ENCODE measurements at regions not wholly inside any gene's neighbourhood (a gene's known extent, or its start where the extent isn't known, plus 50 kb on each side); places are given as distances from the start of the nearest gene placed in this dataset.

DNA sequence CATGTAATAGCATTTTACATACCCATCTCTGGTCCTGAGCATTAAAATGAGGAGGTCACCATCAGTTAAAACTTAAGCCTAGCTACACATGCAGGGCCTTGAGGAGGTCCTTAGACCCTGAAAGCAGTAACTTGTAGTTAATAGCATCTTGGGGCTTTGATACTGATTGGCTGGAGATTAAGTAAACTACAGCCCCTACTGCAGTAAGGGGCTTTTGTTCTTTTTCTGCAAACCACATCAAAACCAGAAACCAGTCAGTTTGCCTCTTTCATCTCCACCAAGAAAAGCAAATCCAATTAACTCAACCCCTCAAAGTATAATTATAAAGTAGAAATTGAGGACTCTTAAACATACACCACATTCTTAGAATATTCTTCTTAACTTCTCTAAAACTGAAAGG, 622.7 kb downstream of the ZPLD1 start:
- H3K14ac ChIP-seq (ENCODE audit: low read length): no peak overlapping the region
- H2AFZ ChIP-seq (ENCODE audit: low read length): no peak overlapping the region
- no peak overlapping the region for H3K9ac ChIP-seq (ENCODE audit: low read depth, low read length, poor library complexity)
- H3K4ac ChIP-seq (ENCODE audit: low read length): no peak overlapping the region
- H3K27ac ChIP-seq (replicated peaks; ENCODE audit: low read length): no peak overlapping the region
- no peak overlapping the region for H2BK5ac ChIP-seq (ENCODE audit: low read length)
- H4K8ac ChIP-seq (ENCODE audit: low read depth, low read length): no peak overlapping the region
- no peaks in the 10 kb centered on the region for H3K79me1 ChIP-seq (ENCODE audit: low read depth, low read length)
- no peaks in the 10 kb centered on the region for H3K9me3 ChIP-seq (replicated peaks in 1 of 2; ENCODE audit: control insufficient read depth in 2 of 2, insufficient read depth in 1 of 2, low read depth in 1 of 2, low read length in 2 of 2)
- no peak overlapping the region for H2BK15ac ChIP-seq (ENCODE audit: low read length)
- H2BK12ac ChIP-seq (ENCODE audit: low read length): no peak overlapping the region
- H3K18ac ChIP-seq (ENCODE audit: low read length): no peak overlapping the region
- no peaks in the 10 kb centered on the region for H3K4me1 ChIP-seq (ENCODE audit: control insufficient read depth in 2 of 2, insufficient read depth in 1 of 2, low read depth in 1 of 2, low read length in 2 of 2)
- DNase-seq (ENCODE audit: low spot score): no peak
- no peak overlapping the region for H3K4me2 ChIP-seq (ENCODE audit: insufficient read depth, low read length, poor library complexity, severe bottlenecking)
- H3K36me3 ChIP-seq (replicated peaks in 1 of 2; ENCODE audit: control insufficient read depth in 2 of 2, insufficient read depth in 2 of 2, low read length in 2 of 2): no peaks in the 10 kb centered on the region
- H2AK5ac ChIP-seq (ENCODE audit: low read depth, low read length): no peak overlapping the region
- no peak overlapping the region for H4K91ac ChIP-seq (ENCODE audit: low read depth, low read length, poor library complexity)
- H3K27me3 ChIP-seq (ENCODE audit: control insufficient read depth in 3 of 3, insufficient read depth in 3 of 3, low read depth in 1 of 3, low read length in 3 of 3): no peaks in the 10 kb centered on the region
- no peak overlapping the region for H3K23ac ChIP-seq (ENCODE audit: low read depth, low read length, poor library complexity)
- H3K4me3 ChIP-seq (ENCODE audit: low read length in 2 of 2): no peak overlapping the region
- H2BK120ac ChIP-seq (ENCODE audit: low read depth, low read length): no peak overlapping the region

DNA sequence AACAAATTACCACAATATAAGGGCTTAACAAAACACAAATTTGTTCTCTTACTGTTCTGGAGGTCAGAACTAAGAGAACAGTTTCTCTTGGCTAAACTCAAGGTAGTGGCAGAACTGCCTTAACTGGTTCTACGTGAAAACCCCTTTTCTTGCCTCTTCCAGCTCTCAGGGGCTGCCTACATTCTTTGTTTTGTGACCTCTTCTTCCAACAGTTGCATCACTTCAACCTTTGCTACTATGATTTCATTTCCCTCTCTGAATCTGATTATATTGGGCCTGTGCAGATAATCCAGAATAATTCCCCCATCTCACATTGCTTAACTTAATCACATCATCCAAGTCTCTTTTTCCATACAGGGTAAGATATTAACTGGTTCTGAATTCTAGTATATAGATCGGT, 624.6 kb downstream of the ZPLD1 start:
- DNase-seq (ENCODE audit: low spot score): no peak
- Histone ChIP-seq H2BK12ac (ENCODE audit: low read length) (no peak overlapping the region), H2BK15ac (ENCODE audit: low read length) (no peak overlapping the region), H3K27me3 (ENCODE audit: control insufficient read depth in 3 of 3, insufficient read depth in 3 of 3, low read depth in 1 of 3, low read length in 3 of 3) (no peaks in the 10 kb centered on the region), H3K9ac (ENCODE audit: low read depth, low read length, poor library complexity) (no peak overlapping the region), H3K4me1 (ENCODE audit: control insufficient read depth in 2 of 2, insufficient read depth in 1 of 2, low read depth in 1 of 2, low read length in 2 of 2) (no peaks in the 10 kb centered on the region), H3K14ac (ENCODE audit: low read length) (no peak overlapping the region), H3K4me2 (ENCODE audit: insufficient read depth, low read length, poor library complexity, severe bottlenecking) (no peak overlapping the region), H3K9me3 (replicated peaks in 1 of 2; ENCODE audit: control insufficient read depth in 2 of 2, insufficient read depth in 1 of 2, low read depth in 1 of 2, low read length in 2 of 2) (no peaks in the 10 kb centered on the region), H3K36me3 (replicated peaks in 1 of 2; ENCODE audit: control insufficient read depth in 2 of 2, insufficient read depth in 2 of 2, low read length in 2 of 2) (no peaks in the 10 kb centered on the region), H3K79me1 (ENCODE audit: low read depth, low read length) (no peaks in the 10 kb centered on the region), H3K18ac (ENCODE audit: low read length) (no peak overlapping the region), H3K27ac (replicated peaks; ENCODE audit: low read length) (no peak overlapping the region), H3K4me3 (ENCODE audit: low read length in 2 of 2) (no peak overlapping the region), H2AK5ac (ENCODE audit: low read depth, low read length) (no peak overlapping the region), H3K4ac (ENCODE audit: low read length) (no peak overlapping the region), H4K91ac (ENCODE audit: low read depth, low read length, poor library complexity) (no peak overlapping the region), H4K8ac (ENCODE audit: low read depth, low read length) (no peak overlapping the region), H2BK120ac (ENCODE audit: low read depth, low read length) (no peak overlapping the region), H3K23ac (ENCODE audit: low read depth, low read length, poor library complexity) (no peak overlapping the region), H2BK5ac (ENCODE audit: low read length) (no peak overlapping the region), H2AFZ (ENCODE audit: low read length) (no peak overlapping the region)
- WGBS, 2 donors (ENCODE audit: extremely low coverage in 2 of 2, insufficient read length in 2 of 2, insufficient replicate concordance in 1 of 2): no CpG with 5 or more reads among the region's 2 CpGs

DNA sequence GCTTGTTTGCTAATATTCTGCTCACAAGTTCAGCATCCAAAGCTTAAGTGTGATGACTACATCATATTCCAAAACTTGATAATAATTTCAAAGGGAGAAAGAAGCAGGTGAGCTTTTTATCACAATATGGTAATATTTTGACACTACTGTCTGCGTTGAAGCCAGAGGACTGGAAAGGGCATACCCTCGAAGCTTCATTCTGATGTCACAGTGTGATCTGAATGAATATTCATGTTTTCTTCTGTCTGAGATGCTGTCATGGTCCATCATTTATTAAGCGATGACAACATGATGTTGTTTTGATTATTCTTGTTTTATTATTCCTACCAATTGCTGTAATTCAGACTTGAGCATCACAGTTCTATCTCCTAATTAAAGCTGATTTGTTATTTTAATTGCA, 625.4 kb downstream of the ZPLD1 start:
- Histone ChIP-seq H2BK5ac (ENCODE audit: low read length) (no peak overlapping the region), H3K27ac (replicated peaks; ENCODE audit: low read length) (no peak overlapping the region), H4K8ac (ENCODE audit: low read depth, low read length) (no peak overlapping the region), H3K27me3 (ENCODE audit: control insufficient read depth in 3 of 3, insufficient read depth in 3 of 3, low read depth in 1 of 3, low read length in 3 of 3) (no peaks in the 10 kb centered on the region), H3K4ac (ENCODE audit: low read length) (no peak overlapping the region), H2BK12ac (ENCODE audit: low read length) (no peak overlapping the region), H3K4me1 (ENCODE audit: control insufficient read depth in 2 of 2, insufficient read depth in 1 of 2, low read depth in 1 of 2, low read length in 2 of 2) (no peaks in the 10 kb centered on the region), H3K79me1 (ENCODE audit: low read depth, low read length) (no peaks in the 10 kb centered on the region), H3K36me3 (replicated peaks in 1 of 2; ENCODE audit: control insufficient read depth in 2 of 2, insufficient read depth in 2 of 2, low read length in 2 of 2) (no peaks in the 10 kb centered on the region), H4K91ac (ENCODE audit: low read depth, low read length, poor library complexity) (no peak overlapping the region), H3K9ac (ENCODE audit: low read depth, low read length, poor library complexity) (no peak overlapping the region), H3K23ac (ENCODE audit: low read depth, low read length, poor library complexity) (no peak overlapping the region), H2BK15ac (ENCODE audit: low read length) (no peak overlapping the region), H2AK5ac (ENCODE audit: low read depth, low read length) (no peak overlapping the region), H3K14ac (ENCODE audit: low read length) (no peak overlapping the region), H3K4me2 (ENCODE audit: insufficient read depth, low read length, poor library complexity, severe bottlenecking) (no peak overlapping the region), H3K9me3 (replicated peaks in 1 of 2; ENCODE audit: control insufficient read depth in 2 of 2, insufficient read depth in 1 of 2, low read depth in 1 of 2, low read length in 2 of 2) (no peaks in the 10 kb centered on the region), H2AFZ (ENCODE audit: low read length) (no peak overlapping the region), H3K18ac (ENCODE audit: low read length) (no peak overlapping the region), H2BK120ac (ENCODE audit: low read depth, low read length) (no peak overlapping the region), H3K4me3 (ENCODE audit: low read length in 2 of 2) (no peak overlapping the region)
- DNase-seq (ENCODE audit: low spot score): no peak
- WGBS, 2 donors (ENCODE audit: extremely low coverage in 2 of 2, insufficient read length in 2 of 2, insufficient replicate concordance in 1 of 2): no CpG with 5 or more reads among the region's 3 CpGs

DNA sequence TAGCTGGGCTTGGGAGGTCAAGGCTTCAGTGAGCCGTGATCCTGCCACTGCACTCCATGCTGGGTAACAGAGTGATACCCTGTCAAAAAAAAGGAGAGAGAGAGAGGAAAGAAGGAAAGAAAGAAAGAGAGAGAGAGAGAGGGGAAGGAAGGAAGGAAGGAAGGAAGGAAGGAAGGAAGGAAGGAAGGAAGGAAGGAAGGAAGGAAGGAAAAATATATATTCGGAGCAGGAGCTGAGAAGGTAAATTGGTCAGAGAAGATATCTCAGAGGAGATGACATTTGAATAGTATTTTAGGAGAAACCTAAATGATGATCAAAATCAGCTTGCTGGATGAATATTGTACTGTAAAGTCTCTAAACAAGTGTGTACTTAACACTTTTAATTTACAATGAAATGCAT, 633.1 kb downstream of the ZPLD1 start:
- Histone ChIP-seq H2BK120ac (ENCODE audit: low read depth, low read length) (no peak overlapping the region), H2BK12ac (ENCODE audit: low read length) (no peak overlapping the region), H2BK5ac (ENCODE audit: low read length) (no peak overlapping the region), H3K4me1 (ENCODE audit: control insufficient read depth in 2 of 2, insufficient read depth in 1 of 2, low read depth in 1 of 2, low read length in 2 of 2) (no peaks in the 10 kb centered on the region), H3K4me2 (ENCODE audit: insufficient read depth, low read length, poor library complexity, severe bottlenecking) (no peak overlapping the region), H3K36me3 (replicated peaks in 1 of 2; ENCODE audit: control insufficient read depth in 2 of 2, insufficient read depth in 2 of 2, low read length in 2 of 2) (no peaks in the 10 kb centered on the region), H3K23ac (ENCODE audit: low read depth, low read length, poor library complexity) (no peak overlapping the region), H3K9me3 (replicated peaks in 1 of 2; ENCODE audit: control insufficient read depth in 2 of 2, insufficient read depth in 1 of 2, low read depth in 1 of 2, low read length in 2 of 2) (no peaks in the 10 kb centered on the region), H3K14ac (ENCODE audit: low read length) (no peak overlapping the region), H3K4ac (ENCODE audit: low read length) (no peak overlapping the region), H2AFZ (ENCODE audit: low read length) (no peak overlapping the region), H3K79me1 (ENCODE audit: low read depth, low read length) (no peaks in the 10 kb centered on the region), H2BK15ac (ENCODE audit: low read length) (no peak overlapping the region), H3K18ac (ENCODE audit: low read length) (no peak overlapping the region), H2AK5ac (ENCODE audit: low read depth, low read length) (no peak overlapping the region), H3K27ac (replicated peaks; ENCODE audit: low read length) (no peak overlapping the region), H3K27me3 (ENCODE audit: control insufficient read depth in 3 of 3, insufficient read depth in 3 of 3, low read depth in 1 of 3, low read length in 3 of 3) (no peaks in the 10 kb centered on the region), H4K8ac (ENCODE audit: low read depth, low read length) (no peak overlapping the region), H3K4me3 (ENCODE audit: low read length in 2 of 2) (no peak overlapping the region), H4K91ac (ENCODE audit: low read depth, low read length, poor library complexity) (no peak overlapping the region), H3K9ac (ENCODE audit: low read depth, low read length, poor library complexity) (no peak overlapping the region)
- DNase-seq (ENCODE audit: low spot score): no peak
- WGBS, 2 donors (ENCODE audit: extremely low coverage in 2 of 2, insufficient read length in 2 of 2, insufficient replicate concordance in 1 of 2): no CpG with 5 or more reads among the region's 2 CpGs
